CD4-positive, alpha-beta T cell (primary cell): ENCODE measurements at regions not wholly inside any gene's neighbourhood (a gene's known extent, or its start where the extent isn't known, plus 50 kb on each side); places are given as distances from the start of the nearest gene placed in this dataset.

ENCODE experiments used
- ATAC-seq: fragments of 200-7000 bp; cut with Tn5 transposase; one replicate; pipeline ENCODE4 v1.10.0; 2022; ENCODE audit warnings: mild to moderate bottlenecking; ENCODE audit not compliant: poor library complexity
- CTCF ChIA-PET: fragments of 350-600 bp; sonication (Branson Sonifier 250); formaldehyde crosslinking; loops from one replicate; lab custom pipeline; 2021; ENCODE audit warnings: antibody characterized with exemption, inconsistent platforms; lab: Charles Lee
- POLR2A ChIA-PET: fragments of 350-600 bp; sonication (Branson Sonifier 250); formaldehyde crosslinking; loops from one replicate; lab custom pipeline; 2021; ENCODE audit warnings: antibody characterized with exemption, inconsistent platforms; lab: Charles Lee
- DNase-seq, 14 experiments: peaks; one replicate each; pipeline ENCODE4 v3.0.0-alpha.2; 2013 to 2020; ENCODE audit warnings: mixed read lengths in 2 of 14
- H3K27ac ChIP-seq, 2 donors: one replicate each; pipeline versions ENCODE4 v1.5.1 to v1.7.0; 2013; ENCODE audit warnings: low read length in 2 of 2, low read depth in 1 of 2, mild to moderate bottlenecking in 1 of 2
- H3K27me3 ChIP-seq, 2 experiments: 1 replicate in 1 of 2; 2 replicates in 1 of 2; pipeline versions ENCODE4 v1.6.1 to v1.7.0; 2013; ENCODE audit warnings: low read length in 2 of 2, control low read depth in 1 of 2, mild to moderate bottlenecking in 1 of 2, moderate library complexity in 1 of 2; ENCODE audit not compliant: insufficient read depth in 2 of 2, control insufficient read depth in 1 of 2
- H3K36me3 ChIP-seq: one replicate; pipeline ENCODE4 v1.6.1; 2013; ENCODE audit warnings: low read length, control low read depth; ENCODE audit not compliant: insufficient read depth
- H3K4me1 ChIP-seq: one replicate; pipeline ENCODE4 v1.6.1; 2013; ENCODE audit warnings: low read length, control low read depth; ENCODE audit not compliant: insufficient read depth
- H3K4me3 ChIP-seq: one replicate; pipeline ENCODE4 v1.5.1; 2013; ENCODE audit warnings: mild to moderate bottlenecking, low read length, moderate library complexity
- H3K9me3 ChIP-seq, 2 experiments: 1 replicate in 1 of 2; 2 replicates in 1 of 2; pipeline versions ENCODE4 v1.6.1 to v1.7.0; 2013; ENCODE audit warnings: low read length in 2 of 2, mild to moderate bottlenecking in 2 of 2, control low read depth in 1 of 2, moderate library complexity in 1 of 2; ENCODE audit not compliant: control insufficient read depth in 1 of 2, insufficient read depth in 1 of 2
- H3K27ac Mint-ChIP-seq: one replicate; pipeline ENCODE4 v1.8.0; 2020; ENCODE audit warnings: mixed read lengths
- H3K27me3 Mint-ChIP-seq: one replicate; pipeline ENCODE4 v1.8.0; 2021; ENCODE audit warnings: mixed read lengths
- H3K36me3 Mint-ChIP-seq: one replicate; pipeline ENCODE4 v1.8.0; 2021; ENCODE audit warnings: low read depth, mixed read lengths
- H3K4me1 Mint-ChIP-seq: one replicate; pipeline ENCODE4 v1.8.0; 2021; ENCODE audit warnings: low read depth, mixed read lengths
- H3K4me3 Mint-ChIP-seq: one replicate; pipeline ENCODE4 v1.8.0; 2020; ENCODE audit warnings: mild to moderate bottlenecking, mixed read lengths
- H3K9me3 Mint-ChIP-seq: one replicate; pipeline ENCODE4 v1.8.0; 2020; ENCODE audit warnings: mixed read lengths
- CTCF ChIP-seq: fragments of 200-600 bp; IDR thresholded peaks from one replicate; pipeline ENCODE4 v1.8.0; 2022; ENCODE audit warnings: antibody characterized with exemption, mild to moderate bottlenecking
- intact Hi-C, 2 experiments: fragments of 100-400 bp; cut with DNase I in 1 of 2; cut with micrococcal nuclease in 1 of 2; formaldehyde crosslinking; loops; one replicate each; pipeline versions ENCODE4 v1.15.1 to v1.9.0; 2023 to 2025; cut with DNase I, micrococcal nuclease

GRCh38 chr17:63338272-63338671 lies 107.8 kb downstream of the CYB561 start:
- DNase-seq (no peak), ATAC-seq (no peak)
- Histone ChIP-seq H3K9me3 (no peaks in the 10 kb centered on the region), H3K27ac (no peak overlapping the region), H3K4me3 (no peak overlapping the region), H3K4me1 (no peaks in the 10 kb centered on the region), H3K36me3 (peaks cover 6% of the 10 kb centered on the region), H3K27me3 (no peaks in the 10 kb centered on the region)
- CTCF ChIA-PET: no interaction called here
- Mint-ChIP-seq H3K4me1 (no peaks in the 10 kb centered on the region), H3K9me3 (no peaks in the 10 kb centered on the region), H3K36me3 (peaks cover 20% of the 10 kb centered on the region), H3K27me3 (no peaks in the 10 kb centered on the region), H3K27ac (no peak overlapping the region), H3K4me3 (no peak overlapping the region)
- no peak for TF ChIP-seq CTCF
- intact Hi-C loops: no loop called here
- POLR2A ChIA-PET: no interaction called here

- H3K4me3 ChIP-seq: no peak overlapping the region
- CTCF ChIA-PET: no interaction called here
- no peaks in the 10 kb centered on the region for H3K4me1 ChIP-seq
- H3K27ac Mint-ChIP-seq: no peak overlapping the region
- no peaks in the 10 kb centered on the region for H3K9me3 ChIP-seq
- peaks cover 27% of the 10 kb centered on the region for H3K36me3 Mint-ChIP-seq
- no peaks in the 10 kb centered on the region for H3K4me1 Mint-ChIP-seq
- intact Hi-C loops: no loop called here
- no peak for TF ChIP-seq CTCF
- H3K4me3 Mint-ChIP-seq: no peak overlapping the region
- DNase-seq (no peak), ATAC-seq (no peak)
- H3K9me3 Mint-ChIP-seq: no peaks in the 10 kb centered on the region
- POLR2A ChIA-PET: no interaction called here
- H3K27me3 Mint-ChIP-seq: no peaks in the 10 kb centered on the region
- peaks cover 6% of the 10 kb centered on the region for H3K36me3 ChIP-seq
- H3K27me3 ChIP-seq: no peaks in the 10 kb centered on the region
- no peak overlapping the region for H3K27ac ChIP-seq
Measured at GRCh38 chr17:63341276-63341675, 104.8 kb downstream of the CYB561 start.

GRCh38 chr17:63344383-63344782 lies 101.7 kb downstream of the CYB561 start:
- Mint-ChIP-seq H3K9me3 (no peaks in the 10 kb centered on the region), H3K4me3 (no peak overlapping the region), H3K4me1 (no peaks in the 10 kb centered on the region), H3K27me3 (no peaks in the 10 kb centered on the region), H3K36me3 (peaks cover 27% of the 10 kb centered on the region), H3K27ac (no peak overlapping the region)
- no peaks in the 10 kb centered on the region for H3K9me3 ChIP-seq
- no peak overlapping the region for H3K4me3 ChIP-seq
- POLR2A ChIA-PET: no interaction called here
- H3K27ac ChIP-seq: no peak overlapping the region
- H3K4me1 ChIP-seq: no peaks in the 10 kb centered on the region
- no peak for TF ChIP-seq CTCF
- intact Hi-C loops: no loop called here
- no peak for DNase-seq
- no peak for ATAC-seq
- no peaks in the 10 kb centered on the region for H3K27me3 ChIP-seq
- CTCF ChIA-PET: no interaction called here
- H3K36me3 ChIP-seq: peaks cover 6% of the 10 kb centered on the region
